Panc1 (cell line): ENCODE measurements at regions not wholly inside any gene's neighbourhood (a gene's known extent, or its start where the extent isn't known, plus 50 kb on each side); places are given as distances from the start of the nearest gene placed in this dataset.

Experiments
- POLR2AphosphoS5 ChIP-seq: IDR thresholded peaks from 2 replicates; pipeline ENCODE4 v1.6.1; 2012; ENCODE audit warnings: mild to moderate bottlenecking, low read depth, low read length, moderate library complexity
- REST ChIP-seq, 2 experiments: IDR thresholded peaks; 2 replicates each; pipeline ENCODE4 v1.6.1; 2011 to 2012; ENCODE audit warnings: low read depth in 2 of 2, control low read depth in 1 of 2, low read length in 1 of 2, mild to moderate bottlenecking in 1 of 2, moderate library complexity in 1 of 2; ENCODE audit not compliant: insufficient read depth in 1 of 2
- TCF7L2 ChIP-seq: IDR thresholded peaks from 2 replicates; pipeline ENCODE4 v1.6.1; 2011; ENCODE audit warnings: mild to moderate bottlenecking, low read depth, low read length, inconsistent platforms
- TF ChIP-seq, protein P1 (sequence below): fragments of 450-650 bp; IDR thresholded peaks from 2 replicates; pipeline ENCODE4 v1.5.1; 2017; ENCODE audit warnings: mild to moderate bottlenecking

DNA sequence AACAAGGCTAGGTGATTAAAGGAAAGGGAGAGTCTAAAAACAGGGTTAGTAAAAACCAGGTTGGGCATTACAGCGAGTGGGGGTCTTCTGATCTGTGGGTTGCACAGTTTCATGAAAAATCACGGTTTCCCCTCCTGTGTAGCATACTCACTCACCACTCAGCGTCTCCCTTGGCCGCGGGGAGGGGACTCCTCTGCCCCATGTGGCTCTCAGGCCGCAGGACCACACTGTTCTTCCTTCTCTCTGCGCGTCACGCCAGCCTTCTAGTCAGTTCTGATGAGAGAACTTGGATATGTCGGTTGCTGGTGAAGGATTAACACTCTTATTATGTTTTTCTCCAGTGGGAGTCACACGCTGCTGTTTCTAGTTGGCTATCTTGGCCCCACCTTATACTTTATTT, 254.6 kb upstream of the LRRC7 start:
- TF ChIP-seq, protein P1, sequence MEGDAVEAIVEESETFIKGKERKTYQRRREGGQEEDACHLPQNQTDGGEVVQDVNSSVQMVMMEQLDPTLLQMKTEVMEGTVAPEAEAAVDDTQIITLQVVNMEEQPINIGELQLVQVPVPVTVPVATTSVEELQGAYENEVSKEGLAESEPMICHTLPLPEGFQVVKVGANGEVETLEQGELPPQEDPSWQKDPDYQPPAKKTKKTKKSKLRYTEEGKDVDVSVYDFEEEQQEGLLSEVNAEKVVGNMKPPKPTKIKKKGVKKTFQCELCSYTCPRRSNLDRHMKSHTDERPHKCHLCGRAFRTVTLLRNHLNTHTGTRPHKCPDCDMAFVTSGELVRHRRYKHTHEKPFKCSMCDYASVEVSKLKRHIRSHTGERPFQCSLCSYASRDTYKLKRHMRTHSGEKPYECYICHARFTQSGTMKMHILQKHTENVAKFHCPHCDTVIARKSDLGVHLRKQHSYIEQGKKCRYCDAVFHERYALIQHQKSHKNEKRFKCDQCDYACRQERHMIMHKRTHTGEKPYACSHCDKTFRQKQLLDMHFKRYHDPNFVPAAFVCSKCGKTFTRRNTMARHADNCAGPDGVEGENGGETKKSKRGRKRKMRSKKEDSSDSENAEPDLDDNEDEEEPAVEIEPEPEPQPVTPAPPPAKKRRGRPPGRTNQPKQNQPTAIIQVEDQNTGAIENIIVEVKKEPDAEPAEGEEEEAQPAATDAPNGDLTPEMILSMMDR: no peak
- TF ChIP-seq REST (IDR thresholded peaks at IDR 0.05; ENCODE audit: insufficient read depth in 1 of 2, low read depth in 2 of 2, low read length in 1 of 2) (no peak), POLR2AphosphoS5 (no peak), TCF7L2 (no peak)
